Panc1 (cell line): ENCODE measurements at regions not wholly inside any gene's neighbourhood (a gene's known extent, or its start where the extent isn't known, plus 50 kb on each side); places are given as distances from the start of the nearest gene placed in this dataset.

Experiments
- ATAC-seq: fragments of 200-7000 bp; cut with Tn5 transposase; 2 replicates; pipeline ENCODE4 v1.9.1; 2020; ENCODE audit warnings: mild to moderate bottlenecking, moderate library complexity
- BruUV-seq: library from RNA; stranded (reverse); fragments of 400-500 nt; replicated peaks from 2 replicates; lab custom pipeline; 2021; lab: Mats Ljungman, UMichigan
- CTCF ChIA-PET: fragments of 300-600 bp; sonication (Branson Sonifier 250); formaldehyde crosslinking; loops from one replicate; lab custom pipeline; 2022; ENCODE audit warnings: antibody characterized with exemption; lab: Charles Lee
- POLR2A ChIA-PET: fragments of 300-600 bp; sonication (Branson Sonifier 250); formaldehyde crosslinking; loops from one replicate; lab custom pipeline; 2022; ENCODE audit warnings: antibody characterized with exemption; lab: Charles Lee
- DNase-seq: peaks from one replicate; pipeline ENCODE4 v3.0.0-alpha.2; 2010; ENCODE audit warnings: low read depth, low spot score
- H3K27ac ChIP-seq: 2 replicates; pipeline ENCODE4 v1.5.1; 2011; ENCODE audit warnings: mild to moderate bottlenecking, low read length, inconsistent platforms
- H3K27me3 ChIP-seq: fragments of 200-500 bp; sonication (Bioruptor generic); 2 replicates; pipeline ENCODE4 v1.6.0; 2014; ENCODE audit warnings: low read length, inconsistent platforms; ENCODE audit not compliant: control insufficient read depth, insufficient read depth
- H3K36me3 ChIP-seq: fragments of 200-500 bp; sonication (Bioruptor generic); 2 replicates; pipeline ENCODE4 v1.5.1; 2014; ENCODE audit warnings: inconsistent platforms, mild to moderate bottlenecking, low read length, moderate library complexity; ENCODE audit not compliant: control insufficient read depth, insufficient read depth
- H3K4me1 ChIP-seq: 2 replicates; pipeline ENCODE4 v1.5.1; 2011; ENCODE audit warnings: inconsistent platforms, mild to moderate bottlenecking, low read length, moderate library complexity; ENCODE audit not compliant: control insufficient read depth, insufficient read depth
- H3K4me3 ChIP-seq, 2 experiments: 2 replicates each; pipeline ENCODE4 v1.5.1; 2011 to 2012; ENCODE audit warnings: low read depth in 2 of 2, low read length in 2 of 2, mild to moderate bottlenecking in 2 of 2, inconsistent platforms in 1 of 2, moderate library complexity in 1 of 2
- H3K9me3 ChIP-seq: fragments of 200-500 bp; sonication (Bioruptor generic); 2 replicates; pipeline ENCODE4 v1.5.1; 2014; ENCODE audit warnings: low read depth, mild to moderate bottlenecking, inconsistent platforms, low read length, moderate library complexity; ENCODE audit not compliant: control insufficient read depth, insufficient read depth
- CTCF ChIP-seq: fragments of 450-650 bp; IDR thresholded peaks from 2 replicates; pipeline ENCODE4 v1.5.1; 2017; ENCODE audit warnings: mild to moderate bottlenecking
- POLR2AphosphoS5 ChIP-seq: IDR thresholded peaks from 2 replicates; pipeline ENCODE4 v1.6.1; 2012; ENCODE audit warnings: mild to moderate bottlenecking, low read depth, low read length, moderate library complexity
- REST ChIP-seq, 2 experiments: IDR thresholded peaks; 2 replicates each; pipeline ENCODE4 v1.6.1; 2011 to 2012; ENCODE audit warnings: low read depth in 2 of 2, control low read depth in 1 of 2, low read length in 1 of 2, mild to moderate bottlenecking in 1 of 2, moderate library complexity in 1 of 2; ENCODE audit not compliant: insufficient read depth in 1 of 2
- SIN3A ChIP-seq: IDR thresholded peaks from 2 replicates; pipeline ENCODE4 v1.6.1; 2012; ENCODE audit warnings: low read depth, mild to moderate bottlenecking, low read length, moderate library complexity, borderline replicate concordance; ENCODE audit not compliant: insufficient read depth
- TCF7L2 ChIP-seq: IDR thresholded peaks from 2 replicates; pipeline ENCODE4 v1.6.1; 2011; ENCODE audit warnings: mild to moderate bottlenecking, low read depth, low read length, inconsistent platforms
- in situ Hi-C: cut with HindIII; loops from 2 replicates; pipeline ENCODE4 v1.10.0; 2016; ENCODE audit warnings: low sequenced_read_pairs, low pct_unique_long_range_greater_than_20kb
- intact Hi-C: fragments of 100-400 bp; cut with micrococcal nuclease; formaldehyde crosslinking; loops from one replicate; pipeline ENCODE4 v1.10.0; 2022; ENCODE audit not compliant: unreplicated experiment

- H3K27me3 ChIP-seq, result no peaks in the 10 kb centered on the region
- no peak for ATAC-seq
- in situ Hi-C loops, result no loop called here
- BruUV-seq, result no TSS peak
- POLR2A ChIA-PET, result no interaction called here
- peaks cover 3% of the 10 kb centered on the region; the same call in 1 of the 2 replicates for H3K9me3 ChIP-seq
- H3K36me3 ChIP-seq, result no peaks in the 10 kb centered on the region
- no peak for DNase-seq
- H3K27ac ChIP-seq, result no peak overlapping the region
- CTCF ChIA-PET, result no interaction called here
- intact Hi-C loops, result no loop called here
- H3K4me1 ChIP-seq, result no peaks in the 10 kb centered on the region
- no peak overlapping the region for H3K4me3 ChIP-seq
- no peak for TF ChIP-seq TCF7L2
- no peak for TF ChIP-seq SIN3A
- no peak for TF ChIP-seq CTCF
- TF ChIP-seq POLR2AphosphoS5, result no peak
- no peak for TF ChIP-seq REST (IDR thresholded peaks at IDR 0.05; ENCODE audit: insufficient read depth in 1 of 2, low read depth in 2 of 2, low read length in 1 of 2)
Measured at GRCh38 chr6:68173616-68174015, 461.5 kb upstream of the ADGRB3 start.

GRCh38 chr6:68169922-68170321, 465.2 kb upstream of the ADGRB3 start:
- DNase-seq, result no peak
- ChIA-PET CTCF (no interaction called here), POLR2A (no interaction called here)
- TF ChIP-seq POLR2AphosphoS5 (no peak), SIN3A (no peak), CTCF (no peak), TCF7L2 (no peak)
- ATAC-seq, result no peak
- no TSS peak for BruUV-seq
- Histone ChIP-seq H3K9me3 (peaks cover 4% of the 10 kb centered on the region; the same call in 1 of the 2 replicates), H3K4me3 (no peak overlapping the region), H3K36me3 (no peaks in the 10 kb centered on the region), H3K27ac (no peak overlapping the region), H3K4me1 (no peaks in the 10 kb centered on the region), H3K27me3 (no peaks in the 10 kb centered on the region)
- in situ Hi-C loops (no loop called here), intact Hi-C loops (no loop called here)
